DMS114 treated with DMSO at 0.1 percent for 48 hours (cell line): ENCODE measurements at regions not wholly inside any gene's neighbourhood (a gene's known extent, or its start where the extent isn't known, plus 50 kb on each side); places are given as distances from the start of the nearest gene placed in this dataset.

Experiments
- DNase-seq: peaks from one replicate; lab custom pipeline; 2025; ENCODE audit not compliant: unreplicated experiment; lab: John Stamatoyannopoulos, UW

GRCh38 chr20:52744441-52744840 lies 227.7 kb upstream of the TSHZ2 start:
- DNase-seq = no peak

- no peak for DNase-seq
Measured at GRCh38 chr20:52738081-52738480, 234.1 kb upstream of the TSHZ2 start.

GRCh38 chr20:52736507-52736906 lies 235.7 kb upstream of the TSHZ2 start:
- DNase-seq = no peak

GRCh38 chr20:52731093-52731492 lies 241.1 kb upstream of the TSHZ2 start:
- no peak for DNase-seq

- no peak for DNase-seq
Measured at GRCh38 chr20:52727740-52728456, 244.3 kb upstream of the TSHZ2 start.

GRCh38 chr20:52724541-52724940 lies 247.6 kb upstream of the TSHZ2 start:
- no peak for DNase-seq

GRCh38 chr20:52722926-52723688 lies 249.1 kb upstream of the TSHZ2 start:
- DNase-seq = no peak

GRCh38 chr20:52708137-52708536 lies 264.0 kb upstream of the TSHZ2 start:
- DNase-seq = no peak

GRCh38 chr20:52704553-52704952 lies 267.6 kb upstream of the TSHZ2 start:
- DNase-seq = no peak

GRCh38 chr20:52688345-52688744 lies 283.8 kb upstream of the TSHZ2 start:
- no peak for DNase-seq

GRCh38 chr20:52684905-52685304 lies 287.3 kb upstream of the TSHZ2 start:
- DNase-seq = no peak

- no peak for DNase-seq
Measured at GRCh38 chr20:52684176-52684575, 288.0 kb upstream of the TSHZ2 start.

GRCh38 chr20:52683761-52684160 lies 288.4 kb upstream of the TSHZ2 start:
- DNase-seq = no peak

- no peak for DNase-seq
Measured at GRCh38 chr20:52682237-52682636, 289.9 kb upstream of the TSHZ2 start.

- no peak for DNase-seq
Measured at GRCh38 chr20:52681288-52681687, 290.9 kb upstream of the TSHZ2 start.

- no peak for DNase-seq
Measured at GRCh38 chr20:52677216-52677615, 294.9 kb upstream of the TSHZ2 start.

GRCh38 chr20:52676283-52676995 lies 295.7 kb upstream of the TSHZ2 start:
- no peak for DNase-seq

GRCh38 chr20:52675375-52675774 lies 296.8 kb upstream of the TSHZ2 start:
- DNase-seq = no peak

GRCh38 chr20:52668626-52669025 lies 303.5 kb upstream of the TSHZ2 start:
- no peak for DNase-seq

- DNase-seq = no peak
Measured at GRCh38 chr20:52667358-52667757, 304.8 kb upstream of the TSHZ2 start.

GRCh38 chr20:52665441-52665840 lies 306.7 kb upstream of the TSHZ2 start:
- DNase-seq = no peak

- DNase-seq = no peak
Measured at GRCh38 chr20:52655395-52655794, 316.8 kb upstream of the TSHZ2 start.
